ENCODE measurements at regions not wholly inside any gene's neighbourhood (a gene's known extent, or its start where the extent isn't known, plus 50 kb on each side); places are given as distances from the start of the nearest gene placed in this dataset.
A peak's percentile ranks its signal among the peaks of the same experiment; 100 is the strongest.

- TF ChIP-seq, protein P1, sequence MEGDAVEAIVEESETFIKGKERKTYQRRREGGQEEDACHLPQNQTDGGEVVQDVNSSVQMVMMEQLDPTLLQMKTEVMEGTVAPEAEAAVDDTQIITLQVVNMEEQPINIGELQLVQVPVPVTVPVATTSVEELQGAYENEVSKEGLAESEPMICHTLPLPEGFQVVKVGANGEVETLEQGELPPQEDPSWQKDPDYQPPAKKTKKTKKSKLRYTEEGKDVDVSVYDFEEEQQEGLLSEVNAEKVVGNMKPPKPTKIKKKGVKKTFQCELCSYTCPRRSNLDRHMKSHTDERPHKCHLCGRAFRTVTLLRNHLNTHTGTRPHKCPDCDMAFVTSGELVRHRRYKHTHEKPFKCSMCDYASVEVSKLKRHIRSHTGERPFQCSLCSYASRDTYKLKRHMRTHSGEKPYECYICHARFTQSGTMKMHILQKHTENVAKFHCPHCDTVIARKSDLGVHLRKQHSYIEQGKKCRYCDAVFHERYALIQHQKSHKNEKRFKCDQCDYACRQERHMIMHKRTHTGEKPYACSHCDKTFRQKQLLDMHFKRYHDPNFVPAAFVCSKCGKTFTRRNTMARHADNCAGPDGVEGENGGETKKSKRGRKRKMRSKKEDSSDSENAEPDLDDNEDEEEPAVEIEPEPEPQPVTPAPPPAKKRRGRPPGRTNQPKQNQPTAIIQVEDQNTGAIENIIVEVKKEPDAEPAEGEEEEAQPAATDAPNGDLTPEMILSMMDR (IDR thresholded peaks at IDR 0.05): no peak
- no peak for TF ChIP-seq CHD2 (IDR thresholded peaks at IDR 0.05; ENCODE audit: low read length, partially characterized antibody)
Observed at GRCh38 chr11:96523656-96524055, 133.8 kb downstream of the JRKL start (continued).

DNA sequence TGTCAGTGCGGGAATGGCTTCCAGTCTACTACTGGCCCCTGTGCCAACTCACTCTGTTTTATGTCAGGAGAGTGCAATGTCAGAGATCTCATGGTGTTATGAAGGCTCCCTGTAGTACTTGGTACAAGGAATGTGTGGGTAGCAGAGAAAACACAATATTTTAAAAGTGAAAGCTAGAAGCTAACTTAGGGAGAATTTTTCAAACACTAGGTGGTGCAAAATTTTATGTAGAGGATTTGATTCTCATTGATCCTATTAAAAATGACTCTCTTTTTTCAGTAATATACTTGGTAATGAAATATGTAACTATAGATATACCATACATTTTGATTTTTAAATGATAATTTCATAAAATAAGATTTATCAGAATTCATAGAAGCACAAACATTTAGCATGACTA, 134.7 kb downstream of the JRKL start:
- no peaks in the 10 kb centered on the region for H4K20me1 ChIP-seq (ENCODE audit: insufficient read depth)
- no peak overlapping the region for H3K27ac ChIP-seq (ENCODE audit: low read depth in 2 of 2, low read length in 1 of 2)
- H3K4me2 ChIP-seq: 0 out of 2 replicates have a peak overlapping the region, but pooled peaks have one; percentile 43
- H3K9ac ChIP-seq: no peak overlapping the region
- H3K4me1 ChIP-seq (ENCODE audit: control insufficient read depth in 1 of 2, insufficient read depth in 2 of 2, low read depth in 1 of 2, low read length in 1 of 2): no peaks in the 10 kb centered on the region
- ChIA-PET CTCF (interaction anchor here (0.8 to 1.4 kb wide), 4 partner anchors 11 to 271 kb away, joined by 3 to 4 read pairs (median 3); no protein-coding TSS in a partner anchor), POLR2A (no interaction called here)
- WGBS (ENCODE audit: low lambda C conversion rate): 24% methylated on average over 1 of the region's 1 CpG
- H3K36me3 ChIP-seq (replicated peaks in 1 of 2; ENCODE audit: control insufficient read depth in 1 of 2, insufficient read depth in 2 of 2, low read length in 1 of 2): no peaks in the 10 kb centered on the region
- 0 out of 4 replicates have a peak overlapping the region, but pooled peaks of 1 of the 2 experiments have one; percentile 42 for H3K4me3 ChIP-seq (ENCODE audit: low read depth in 2 of 2, low read length in 1 of 2)
- no peaks in the 10 kb centered on the region for H3F3A ChIP-seq (replicated peaks; ENCODE audit: insufficient read depth)
- TF ChIP-seq RAD21 (IDR thresholded peaks at IDR 0.05; ENCODE audit: low read length) (0 out of 2 replicates have a peak, but pooled peaks have one; percentile 9), TAF1 (IDR thresholded peaks at IDR 0.05; ENCODE audit: borderline replicate concordance, low read depth, low read length) (no peak)
- TF ChIP-seq, protein P1 (IDR thresholded peaks at IDR 0.05): peak; percentile 32
- no peaks in the 10 kb centered on the region for H3K27me3 ChIP-seq (ENCODE audit: insufficient read depth)
- no peak overlapping the region for H2AFZ ChIP-seq (ENCODE audit: low read depth)
- H3K9me3 ChIP-seq: no peaks in the 10 kb centered on the region
- H3K79me2 ChIP-seq (ENCODE audit: insufficient read depth): no peaks in the 10 kb centered on the region
- H3K9me2 ChIP-seq: no peaks in the 10 kb centered on the region
- no peak for DNase-seq

- Histone ChIP-seq H3K36me3 (replicated peaks in 1 of 2; ENCODE audit: control insufficient read depth in 1 of 2, insufficient read depth in 2 of 2, low read length in 1 of 2) (no peaks in the 10 kb centered on the region), H3K79me2 (ENCODE audit: insufficient read depth) (no peaks in the 10 kb centered on the region), H3K4me1 (ENCODE audit: control insufficient read depth in 1 of 2, insufficient read depth in 2 of 2, low read depth in 1 of 2, low read length in 1 of 2) (no peaks in the 10 kb centered on the region), H3F3A (replicated peaks; ENCODE audit: insufficient read depth) (no peaks in the 10 kb centered on the region), H3K9me2 (no peaks in the 10 kb centered on the region), H4K20me1 (ENCODE audit: insufficient read depth) (no peaks in the 10 kb centered on the region), H3K9me3 (no peaks in the 10 kb centered on the region), H3K27ac (ENCODE audit: low read depth in 2 of 2, low read length in 1 of 2) (no peak overlapping the region), H2AFZ (ENCODE audit: low read depth) (no peak overlapping the region), H3K9ac (no peak overlapping the region), H3K4me2 (no peak overlapping the region), H3K4me3 (ENCODE audit: low read depth in 2 of 2, low read length in 1 of 2) (no peak overlapping the region), H3K27me3 (ENCODE audit: insufficient read depth) (no peaks in the 10 kb centered on the region)
- POLR2A ChIA-PET: no interaction called here
- TF ChIP-seq, protein P2, sequence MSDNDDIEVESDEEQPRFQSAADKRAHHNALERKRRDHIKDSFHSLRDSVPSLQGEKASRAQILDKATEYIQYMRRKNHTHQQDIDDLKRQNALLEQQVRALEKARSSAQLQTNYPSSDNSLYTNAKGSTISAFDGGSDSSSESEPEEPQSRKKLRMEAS (IDR thresholded peaks at IDR 0.05; ENCODE audit: low read depth): no peak
- TF ChIP-seq NRF1 (IDR thresholded peaks at IDR 0.05; ENCODE audit: low read depth, low read length) (no peak), TAF1 (IDR thresholded peaks at IDR 0.05; ENCODE audit: borderline replicate concordance, low read depth, low read length) (no peak), SMC3 (IDR thresholded peaks at IDR 0.05; ENCODE audit: low read depth, low read length) (no peak), FOXM1 (IDR thresholded peaks at IDR 0.05; ENCODE audit: low read depth) (no peak), TEAD4 (IDR thresholded peaks at IDR 0.05; ENCODE audit: borderline replicate concordance, insufficient read depth) (no peak), GABPA (IDR thresholded peaks at IDR 0.05; ENCODE audit: low read depth) (no peak), EP300 (IDR thresholded peaks at IDR 0.05; ENCODE audit: borderline replicate concordance in 1 of 2, low read depth in 1 of 2, low read length in 1 of 2) (no peak), MXI1 (IDR thresholded peaks at IDR 0.05; ENCODE audit: low read depth, low read length) (no peak)
- TF ChIP-seq, protein P3, sequence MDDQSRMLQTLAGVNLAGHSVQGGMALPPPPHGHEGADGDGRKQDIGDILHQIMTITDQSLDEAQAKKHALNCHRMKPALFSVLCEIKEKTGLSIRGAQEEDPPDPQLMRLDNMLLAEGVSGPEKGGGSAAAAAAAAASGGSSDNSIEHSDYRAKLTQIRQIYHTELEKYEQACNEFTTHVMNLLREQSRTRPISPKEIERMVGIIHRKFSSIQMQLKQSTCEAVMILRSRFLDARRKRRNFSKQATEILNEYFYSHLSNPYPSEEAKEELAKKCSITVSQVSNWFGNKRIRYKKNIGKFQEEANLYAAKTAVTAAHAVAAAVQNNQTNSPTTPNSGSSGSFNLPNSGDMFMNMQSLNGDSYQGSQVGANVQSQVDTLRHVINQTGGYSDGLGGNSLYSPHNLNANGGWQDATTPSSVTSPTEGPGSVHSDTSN (IDR thresholded peaks at IDR 0.05): no peak
- TF ChIP-seq, protein P1 (IDR thresholded peaks at IDR 0.05): no peak
- DNase-seq: no peak
- CTCF ChIA-PET: no interaction called here
- WGBS (ENCODE audit: low lambda C conversion rate): 0% methylated on average over 1 of the region's 1 CpG
Observed at GRCh38 chr11:96530473-96530872, 140.7 kb downstream of the JRKL start.

All from SK-N-SH (cell line).